ENCODE measurements at regions not wholly inside any gene's neighbourhood (a gene's known extent, or its start where the extent isn't known, plus 50 kb on each side); places are given as distances from the start of the nearest gene placed in this dataset.

DNA sequence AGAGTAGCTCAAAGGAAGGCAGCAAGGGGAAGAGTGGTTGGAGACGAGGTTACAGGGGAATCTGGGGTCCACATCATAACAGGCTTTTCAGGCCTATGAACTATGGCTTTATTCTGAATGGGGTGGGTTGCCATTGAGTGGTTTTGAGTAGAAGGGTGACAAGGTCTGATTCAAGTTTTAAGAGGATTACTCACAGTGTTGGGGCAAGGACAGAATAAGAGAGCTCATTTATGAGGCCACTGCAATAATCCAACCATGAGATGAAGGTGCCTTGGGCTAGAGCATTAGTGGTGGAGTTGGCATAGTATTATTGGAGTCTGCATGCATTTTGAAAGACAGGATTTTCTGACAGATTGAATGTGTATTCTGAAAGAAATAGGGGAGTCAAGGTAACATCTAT, 315.9 kb downstream of the RNF144A start:
- TF ChIP-seq, protein P1, sequence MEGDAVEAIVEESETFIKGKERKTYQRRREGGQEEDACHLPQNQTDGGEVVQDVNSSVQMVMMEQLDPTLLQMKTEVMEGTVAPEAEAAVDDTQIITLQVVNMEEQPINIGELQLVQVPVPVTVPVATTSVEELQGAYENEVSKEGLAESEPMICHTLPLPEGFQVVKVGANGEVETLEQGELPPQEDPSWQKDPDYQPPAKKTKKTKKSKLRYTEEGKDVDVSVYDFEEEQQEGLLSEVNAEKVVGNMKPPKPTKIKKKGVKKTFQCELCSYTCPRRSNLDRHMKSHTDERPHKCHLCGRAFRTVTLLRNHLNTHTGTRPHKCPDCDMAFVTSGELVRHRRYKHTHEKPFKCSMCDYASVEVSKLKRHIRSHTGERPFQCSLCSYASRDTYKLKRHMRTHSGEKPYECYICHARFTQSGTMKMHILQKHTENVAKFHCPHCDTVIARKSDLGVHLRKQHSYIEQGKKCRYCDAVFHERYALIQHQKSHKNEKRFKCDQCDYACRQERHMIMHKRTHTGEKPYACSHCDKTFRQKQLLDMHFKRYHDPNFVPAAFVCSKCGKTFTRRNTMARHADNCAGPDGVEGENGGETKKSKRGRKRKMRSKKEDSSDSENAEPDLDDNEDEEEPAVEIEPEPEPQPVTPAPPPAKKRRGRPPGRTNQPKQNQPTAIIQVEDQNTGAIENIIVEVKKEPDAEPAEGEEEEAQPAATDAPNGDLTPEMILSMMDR (IDR thresholded peaks at IDR 0.05): no peak
- TF ChIP-seq POLR2A (IDR thresholded peaks at IDR 0.05): no peak
- WGBS, 4 donors: 38 to 91% (median 58%) methylated on average over 1 of the region's 1 CpG
- Histone ChIP-seq H3K4me3 (no peak overlapping the region), H3K36me3 (replicated peaks in 1 of 2) (no peaks in the 10 kb centered on the region), H3K4me1 (replicated peaks in 1 of 2) (peaks cover 0 to 3% of the 10 kb centered on the region in 2 donors), H3K27ac (no peak overlapping the region), H3K27me3 (no peaks in the 10 kb centered on the region), H3K9me3 (replicated peaks in 1 of 3) (no peaks in the 10 kb centered on the region)
- intact Hi-C loops (cut with DNase I): no loop called here
- no peak for DNase-seq

DNA sequence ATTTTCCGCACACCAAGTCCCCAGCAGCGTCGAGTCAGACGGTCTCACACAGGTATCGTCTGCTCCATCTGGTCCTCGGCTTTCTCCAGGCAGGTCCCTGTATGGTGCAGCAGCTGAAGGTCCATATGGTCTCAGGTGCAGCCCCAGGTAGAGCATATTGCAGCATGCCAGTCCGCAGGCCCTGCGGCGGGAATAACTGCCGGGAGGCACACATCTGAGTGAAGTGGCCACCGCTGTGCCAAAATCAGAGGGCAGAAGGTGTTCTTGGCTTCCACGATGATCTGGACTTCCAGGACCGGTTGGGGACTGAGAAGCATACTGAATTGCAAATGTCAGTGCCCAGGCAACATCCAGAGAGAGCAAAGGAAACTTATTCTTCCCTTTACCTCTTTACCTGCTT, 320.3 kb downstream of the RNF144A start:
- Histone ChIP-seq H3K36me3 (replicated peaks in 1 of 2) (no peaks in the 10 kb centered on the region), H3K4me3 (no peak overlapping the region), H3K9me3 (replicated peaks in 1 of 3) (no peaks in the 10 kb centered on the region), H3K27ac (no peak overlapping the region), H3K27me3 (no peaks in the 10 kb centered on the region), H3K4me1 (replicated peaks in 1 of 2) (no peaks in the 10 kb centered on the region)
- no peak for DNase-seq
- TF ChIP-seq, protein P1 (IDR thresholded peaks at IDR 0.05): no peak
- intact Hi-C loops (cut with DNase I): no loop called here
- 92 to 99% (median 95%) methylated on average over 13 of the region's 13 CpGs for WGBS, 4 donors

- H3K4me3 ChIP-seq: no peak overlapping the region
- no peaks in the 10 kb centered on the region for H3K36me3 ChIP-seq (replicated peaks in 1 of 2)
- no peak for DNase-seq
- WGBS, 4 donors: 80 to 93% (median 86%) methylated on average over 3 of the region's 3 CpGs
- intact Hi-C loops (cut with DNase I): no loop called here
- H3K27ac ChIP-seq: no peak overlapping the region
- TF ChIP-seq POLR2A (IDR thresholded peaks at IDR 0.05): no peak
- TF ChIP-seq, protein P1 (IDR thresholded peaks at IDR 0.05): no peak
- H3K27me3 ChIP-seq: no peaks in the 10 kb centered on the region
- no peaks in the 10 kb centered on the region for H3K4me1 ChIP-seq (replicated peaks in 1 of 2)
- no peaks in the 10 kb centered on the region for H3K9me3 ChIP-seq (replicated peaks in 1 of 3)
These were observed 321.9 kb downstream of the RNF144A start for GRCh38 chr2:7239078-7239477.

DNA sequence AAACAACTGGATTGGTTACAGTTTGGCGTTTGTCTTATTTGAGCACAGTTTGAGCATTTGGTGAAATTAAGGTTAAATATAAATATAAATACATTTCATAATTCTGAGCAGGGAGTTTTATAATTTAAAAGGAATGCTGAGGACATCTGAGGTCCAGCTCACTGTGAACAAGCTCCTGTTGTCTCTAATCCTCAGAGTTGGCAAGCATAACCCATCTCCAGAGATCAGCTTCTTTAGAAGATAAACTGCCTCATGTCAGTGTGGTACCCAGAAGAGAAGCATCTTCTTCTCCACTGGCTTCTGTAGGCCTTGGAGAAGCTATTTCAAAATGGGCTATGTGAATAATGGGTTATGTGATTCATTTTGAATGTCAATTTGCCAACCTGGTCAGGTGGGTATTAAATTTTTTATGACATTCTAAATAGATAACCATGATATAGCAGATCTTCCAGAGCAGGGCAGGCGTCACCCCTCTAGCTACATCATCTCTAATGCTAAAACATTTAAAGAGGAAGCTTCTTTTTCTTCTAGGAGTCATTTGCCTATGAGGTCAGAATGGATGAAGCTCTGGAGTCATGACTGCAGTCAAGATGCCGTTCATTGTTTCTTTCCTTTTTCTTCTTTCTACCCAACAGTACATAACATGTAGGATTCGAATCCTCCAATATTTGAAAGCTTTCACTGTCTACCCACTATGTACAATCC, 324.0 kb downstream of the RNF144A start:
- no peaks in the 10 kb centered on the region for H3K36me3 ChIP-seq (replicated peaks in 1 of 2)
- WGBS, 4 donors: 90 to 93% (median 93%) methylated on average over 4 of the region's 4 CpGs
- no peaks in the 10 kb centered on the region for H3K9me3 ChIP-seq (replicated peaks in 1 of 3)
- H3K27me3 ChIP-seq: no peaks in the 10 kb centered on the region
- no peak for DNase-seq
- intact Hi-C loops (cut with DNase I): no loop called here
- no peak overlapping the region for H3K27ac ChIP-seq
- no peaks in the 10 kb centered on the region for H3K4me1 ChIP-seq (replicated peaks in 1 of 2)
- no peak overlapping the region for H3K4me3 ChIP-seq
- TF ChIP-seq POLR2A (IDR thresholded peaks at IDR 0.05): no peak
- TF ChIP-seq, protein P1 (IDR thresholded peaks at IDR 0.05): no peak

Data from adrenal gland (tissue), 9 donors.